GM21529 (cell line): ENCODE measurements at regions not wholly inside any gene's neighbourhood (a gene's known extent, or its start where the extent isn't known, plus 50 kb on each side); places are given as distances from the start of the nearest gene placed in this dataset.

Experiments used
- ATAC-seq: cut with Tn5 transposase; IDR thresholded peaks from one replicate; pipeline ENCODE4 v1.9.1; 2021; ENCODE audit not compliant: unreplicated experiment

DNA sequence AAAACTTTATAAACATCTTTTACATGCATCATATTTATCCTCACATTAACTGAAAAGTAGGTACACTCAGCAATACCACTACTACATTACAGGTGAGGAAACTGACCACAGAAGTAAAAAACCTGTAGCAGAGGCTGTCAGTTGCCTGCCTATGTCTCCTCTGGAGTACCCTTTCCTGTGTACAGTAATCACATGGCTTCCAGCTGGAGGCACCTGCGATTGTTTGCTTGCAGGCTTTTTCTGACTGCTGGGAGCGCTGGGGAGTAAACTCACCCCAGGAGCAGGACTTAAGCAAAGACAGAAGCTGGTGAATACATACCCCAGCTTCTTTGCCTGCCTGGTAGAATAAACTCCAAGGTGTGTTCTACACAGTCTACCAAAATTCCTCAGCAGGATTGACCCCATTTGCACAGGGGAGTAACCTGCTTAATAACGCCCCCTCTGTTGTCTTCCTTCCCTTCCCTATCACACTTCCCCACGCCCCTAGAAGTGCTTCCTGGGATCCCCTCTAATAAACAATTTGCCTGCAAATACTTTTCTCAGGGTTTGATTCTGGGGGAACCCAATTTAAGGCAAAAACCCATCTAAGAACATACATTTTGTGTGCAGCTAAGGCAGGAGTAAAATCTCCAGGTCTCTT is 138.9 kb downstream of the PTH2R start:
- no peak for ATAC-seq

DNA sequence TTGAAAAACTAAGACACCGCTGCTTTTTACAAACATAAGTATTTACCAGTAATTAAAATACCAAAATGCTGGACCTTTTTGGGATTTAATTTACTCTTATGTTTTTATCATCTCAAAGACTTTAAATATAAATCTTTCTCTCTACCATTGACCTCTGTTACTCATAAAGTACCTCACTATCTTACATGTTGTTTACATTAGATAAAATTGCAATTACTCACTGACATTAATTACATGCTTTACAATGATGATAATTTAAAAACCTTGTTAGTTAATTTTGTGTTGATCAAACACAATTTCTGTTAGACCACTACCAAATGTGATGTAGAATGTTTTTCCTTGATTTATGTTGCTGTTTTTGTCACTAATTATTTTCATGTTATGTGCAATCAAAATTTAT is 139.5 kb downstream of the PTH2R start:
- ATAC-seq = no peak

DNA sequence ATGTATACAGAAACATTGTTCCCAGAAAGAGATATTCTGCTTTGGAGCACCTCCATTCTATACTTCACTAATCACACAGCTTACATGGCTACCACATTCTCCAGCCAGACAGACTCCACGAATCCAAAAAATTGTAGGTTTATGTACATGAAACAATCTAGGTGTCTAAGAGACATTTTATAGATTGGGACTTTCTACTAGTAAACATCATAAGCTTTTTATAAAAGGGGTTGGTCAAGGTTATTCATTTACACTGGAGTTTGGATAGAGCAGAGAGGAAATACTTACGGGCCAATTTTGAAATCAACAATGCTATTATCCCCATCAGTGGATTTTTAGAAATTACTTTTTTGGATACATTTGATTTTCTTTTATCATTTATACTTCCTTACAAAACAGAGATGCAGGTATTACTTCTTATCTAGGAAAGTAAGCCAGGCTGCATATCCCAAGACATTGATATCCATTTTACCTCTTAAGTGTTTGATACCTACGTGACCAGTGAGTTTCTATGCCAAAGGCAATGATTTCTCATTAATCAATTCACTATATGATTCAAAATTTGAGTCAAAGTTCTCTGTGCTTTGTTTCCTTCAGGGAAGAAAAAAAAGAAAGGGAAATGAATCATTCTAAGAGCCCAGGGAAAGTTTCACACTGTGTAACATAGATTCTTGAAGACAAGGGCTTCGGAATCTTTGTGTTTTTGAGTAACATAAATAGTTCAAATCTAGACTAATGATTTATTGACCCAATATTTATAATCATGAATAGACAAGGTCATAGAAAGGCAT is 140.5 kb downstream of the PTH2R start:
- ATAC-seq = no peak

DNA sequence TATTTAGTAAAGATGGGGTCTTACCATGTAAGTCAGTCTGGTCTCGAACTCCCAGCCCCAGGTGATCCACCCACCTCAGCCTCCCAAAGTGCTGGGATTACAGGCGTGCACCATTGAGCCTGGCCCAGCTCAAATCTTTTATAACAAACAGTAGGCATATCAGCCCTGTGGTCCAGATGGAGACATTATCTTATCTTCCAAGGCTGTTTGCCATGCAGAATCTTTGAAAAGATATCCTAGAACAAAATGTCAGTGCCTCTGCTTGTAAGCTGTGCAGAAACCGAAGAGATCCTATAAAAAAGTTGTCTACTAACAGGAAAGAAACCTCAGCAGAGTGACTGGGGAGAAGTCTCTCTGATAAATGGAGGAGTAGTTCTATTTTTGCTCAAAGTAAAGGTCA is 142.1 kb downstream of the PTH2R start:
- no peak for ATAC-seq

DNA sequence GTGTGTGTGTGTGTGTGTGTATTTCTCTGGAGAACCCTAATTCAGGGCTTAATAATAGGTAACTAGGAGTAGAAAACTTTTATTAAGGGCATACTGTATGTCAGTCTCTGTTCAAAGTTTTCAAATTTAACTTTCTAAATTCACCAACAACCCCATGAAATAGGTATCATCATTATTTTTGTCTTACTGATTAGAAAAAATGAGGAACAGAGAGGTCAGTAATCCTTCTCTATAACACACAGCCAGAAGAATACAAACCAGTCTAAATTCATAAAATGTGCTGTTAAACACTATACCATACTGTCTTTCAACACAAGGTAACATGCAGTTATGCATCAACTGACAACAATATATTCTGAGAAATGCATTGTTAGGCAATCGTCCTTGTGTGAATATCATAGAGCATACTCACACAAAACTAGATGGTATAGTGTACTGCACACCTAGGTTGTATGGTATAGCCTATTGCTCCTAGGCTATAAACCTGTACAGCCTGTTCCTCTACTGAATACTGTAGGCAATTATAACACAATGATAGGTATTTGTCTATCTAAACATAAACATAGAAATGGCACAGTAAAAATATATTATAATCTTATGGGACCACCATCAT is 143.1 kb downstream of the PTH2R start:
- no peak for ATAC-seq

DNA sequence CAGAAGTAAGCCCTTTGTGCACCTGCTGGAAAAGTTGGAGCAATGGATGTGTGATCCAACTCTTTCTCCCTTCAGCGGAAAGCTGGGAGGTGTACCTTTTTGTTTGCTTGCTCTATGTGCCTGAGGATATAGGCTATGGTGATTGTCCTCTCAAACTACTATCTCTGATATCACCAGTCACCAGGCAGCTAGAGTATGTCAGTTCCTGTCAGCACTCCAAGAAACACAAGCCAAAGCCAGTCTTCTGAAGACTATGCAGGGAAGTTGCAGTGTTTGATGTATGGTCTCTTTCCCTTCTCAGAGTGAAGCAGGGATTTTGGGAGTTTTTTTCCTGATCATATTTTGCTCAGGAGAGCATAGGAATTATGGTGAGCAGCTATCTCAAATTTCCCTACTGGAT is 146.4 kb downstream of the PTH2R start:
- ATAC-seq = no peak

DNA sequence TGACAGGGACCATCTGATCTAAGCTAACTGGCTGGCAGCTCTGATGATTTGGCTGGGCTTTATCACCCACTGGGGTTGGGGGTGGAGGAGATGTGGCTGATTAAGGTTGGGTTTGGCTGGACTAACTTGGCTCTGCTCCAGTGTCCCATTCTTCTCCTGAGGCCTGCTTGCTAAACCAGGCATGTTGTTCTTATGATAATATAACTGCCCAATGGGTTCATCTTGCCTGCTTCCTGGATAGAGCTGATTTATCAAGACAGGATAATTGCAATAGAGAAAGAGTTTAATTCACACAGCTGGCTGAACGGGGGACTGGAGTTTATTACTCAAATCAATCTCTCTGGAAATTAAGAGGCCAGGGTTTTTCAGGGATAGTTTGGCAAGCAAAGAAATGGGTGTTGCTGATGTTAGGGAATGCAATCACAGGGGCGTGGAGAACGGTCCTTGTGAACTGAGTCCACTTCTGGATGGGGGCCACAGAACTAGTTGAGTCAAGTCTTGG is 150.4 kb downstream of the PTH2R start:
- ATAC-seq = no peak

DNA sequence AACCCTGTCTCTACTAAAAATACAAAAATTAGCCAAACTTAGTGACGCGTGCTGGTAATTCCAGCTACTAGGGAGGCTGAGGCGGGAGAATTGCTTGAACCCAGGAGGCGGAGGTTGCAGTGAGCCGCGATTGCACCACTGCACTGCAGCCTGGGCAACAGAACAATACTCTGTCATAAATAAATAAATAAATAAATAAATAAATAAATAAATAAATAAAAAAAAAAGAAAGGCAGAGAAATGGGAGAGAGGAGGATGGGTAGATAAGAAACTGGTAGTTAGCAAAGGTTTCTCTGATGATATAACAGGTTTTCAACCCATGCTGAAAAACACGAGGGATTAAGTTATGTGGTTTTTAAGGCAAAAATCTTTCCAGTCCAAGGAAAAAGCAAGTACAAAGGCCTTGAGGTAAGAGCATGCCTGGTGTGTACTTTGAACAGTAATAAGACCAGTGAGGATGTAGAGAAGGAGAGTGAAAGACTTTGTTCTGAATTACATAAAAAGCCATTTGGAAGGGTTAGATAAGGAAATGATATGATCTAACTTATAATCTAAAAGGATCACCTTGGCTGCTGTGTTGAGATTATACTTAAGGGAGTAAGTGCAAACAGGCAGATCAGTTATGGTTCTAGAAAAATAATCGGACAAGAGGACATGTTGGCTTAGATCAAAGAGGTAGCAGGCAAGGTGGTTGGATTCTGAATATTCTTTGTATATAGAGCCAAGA is 159.3 kb downstream of the PTH2R start:
- ATAC-seq = no peak

DNA sequence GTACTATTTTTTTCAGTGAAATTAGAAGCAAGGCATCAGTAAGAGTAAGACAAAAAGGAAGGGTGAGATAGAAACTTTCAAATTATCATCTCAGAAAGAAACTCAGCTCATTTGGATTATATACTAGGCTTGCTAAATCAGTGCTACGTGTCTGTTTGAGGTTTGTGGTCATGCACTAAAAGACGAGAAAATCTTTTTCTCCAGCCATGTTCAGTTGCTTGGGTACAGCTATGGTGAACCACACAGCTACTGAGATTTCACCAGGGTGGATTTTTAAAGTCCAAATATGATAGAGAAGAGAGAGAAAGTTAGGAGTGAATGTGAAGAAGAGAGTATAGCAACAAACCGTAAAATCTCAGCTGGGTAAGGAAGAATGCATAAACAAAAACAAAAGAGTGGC is 161.6 kb downstream of the PTH2R start:
- ATAC-seq = no peak

DNA sequence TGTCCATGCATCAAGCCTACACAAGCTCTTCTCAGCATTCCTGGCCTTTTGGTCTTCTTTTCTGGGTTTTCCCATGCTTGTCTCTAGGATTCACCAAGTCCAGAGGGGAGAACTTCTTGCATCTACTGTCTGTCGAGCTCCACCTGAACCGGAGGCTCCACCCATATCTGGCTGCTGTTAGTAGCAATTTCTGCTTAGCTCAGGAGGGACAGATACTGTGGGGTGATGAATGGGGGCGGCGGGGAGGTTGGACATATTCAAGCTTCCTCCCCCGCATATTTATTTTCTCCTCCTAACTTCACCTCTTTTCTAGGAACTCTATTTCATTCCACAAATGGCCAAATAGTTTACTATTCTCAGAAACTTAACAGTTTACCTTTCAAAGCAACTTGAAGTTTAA is 163.5 kb downstream of the PTH2R start:
- ATAC-seq = no peak

DNA sequence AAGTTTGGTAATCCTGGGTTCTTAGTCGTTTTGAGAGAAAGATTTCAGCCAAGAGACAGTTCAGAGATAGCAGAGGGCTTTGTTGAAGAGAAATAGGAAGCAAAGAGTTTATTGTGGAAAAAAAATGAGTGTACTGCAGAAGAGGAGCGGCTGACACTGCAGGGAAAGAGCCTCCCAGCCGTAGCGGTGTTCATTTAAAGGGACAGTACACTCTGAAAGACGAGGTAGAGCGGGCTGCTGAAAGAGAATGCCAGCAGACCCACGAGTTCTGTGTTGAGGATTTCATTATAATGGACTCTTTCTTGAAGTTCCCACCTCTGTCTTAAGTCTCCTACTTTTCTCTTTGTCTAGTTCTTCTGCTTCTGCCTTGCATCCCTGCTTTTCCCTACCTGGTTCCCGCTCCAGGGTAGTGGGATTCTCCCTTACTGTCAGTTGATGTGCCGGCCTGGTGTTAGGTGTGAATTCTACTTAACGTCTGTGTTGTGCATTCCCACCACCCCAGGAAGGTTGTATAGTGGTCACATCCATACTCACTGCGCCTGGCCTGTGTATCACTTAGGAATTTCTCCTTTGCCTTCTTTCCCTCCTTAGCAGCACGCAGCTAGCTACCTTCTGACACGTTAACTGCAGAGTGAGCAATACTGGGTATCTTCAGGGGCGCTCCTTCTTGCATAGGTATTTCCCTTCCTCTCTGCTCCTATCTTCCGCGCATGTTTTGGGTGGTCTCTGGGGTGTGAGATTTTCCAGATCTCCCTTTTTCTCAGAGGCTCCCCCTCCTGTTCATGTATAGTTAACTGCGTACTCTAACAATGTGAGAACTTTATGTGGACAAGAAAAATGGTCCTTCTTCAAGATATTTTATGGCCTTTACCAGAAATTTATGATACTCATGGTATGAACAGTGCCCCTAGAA is 164.5 kb downstream of the PTH2R start:
- no peak for ATAC-seq

DNA sequence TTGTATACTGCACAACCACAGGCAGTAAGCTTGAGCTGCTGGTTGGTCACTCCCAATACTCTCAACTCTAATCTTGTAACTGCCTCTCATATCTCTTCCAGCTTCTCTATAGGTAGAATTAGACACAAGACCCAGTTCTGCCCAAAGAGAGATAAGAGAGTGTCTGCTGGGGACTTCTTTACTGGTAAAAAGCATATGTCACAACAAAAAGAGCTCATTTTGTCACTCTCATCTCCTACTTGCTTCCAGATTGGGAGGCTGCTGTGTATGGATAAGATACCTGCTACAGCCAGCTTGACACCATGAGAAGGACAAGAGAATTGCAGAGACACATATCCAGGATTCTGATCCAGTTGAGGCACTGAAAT is 165.2 kb downstream of the PTH2R start:
- no peak for ATAC-seq

DNA sequence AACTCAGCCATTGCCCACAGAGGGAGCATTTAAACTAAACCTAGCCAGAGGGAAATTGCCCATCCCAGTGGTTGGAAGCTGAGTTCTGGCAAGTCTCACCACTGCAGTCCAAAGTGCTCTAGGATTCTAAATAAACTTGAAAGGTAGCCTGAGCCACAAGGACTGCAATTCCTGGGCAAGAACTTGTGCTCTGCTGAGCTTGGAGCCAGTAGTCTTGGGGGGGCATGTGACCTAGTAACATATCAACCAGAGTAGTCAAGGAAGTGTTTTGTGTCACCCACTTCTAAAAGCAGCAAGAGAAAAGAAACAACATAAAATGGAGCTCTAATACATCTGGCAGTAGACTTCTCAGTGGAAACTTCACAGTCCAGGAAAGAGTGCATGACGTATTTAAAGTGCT is 167.0 kb downstream of the PTH2R start:
- no peak for ATAC-seq

DNA sequence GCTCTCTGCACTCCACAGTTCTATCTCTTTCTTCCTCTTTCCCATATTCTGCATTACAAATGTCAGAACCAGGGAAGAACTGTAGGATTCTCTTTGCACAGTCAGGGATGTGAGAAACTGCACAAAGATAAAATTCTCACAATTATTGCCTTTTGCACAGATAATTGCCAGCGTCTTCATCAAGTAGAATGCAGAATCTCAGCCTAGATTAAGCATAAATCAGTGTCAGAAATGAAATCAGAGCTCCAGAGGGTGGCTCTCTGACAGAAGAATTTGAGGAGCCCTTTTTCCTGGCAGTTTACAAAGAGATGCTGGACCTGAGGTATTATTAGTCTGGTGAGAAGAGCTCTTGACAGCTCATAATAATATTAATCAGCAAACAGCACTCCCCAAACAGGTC is 173.1 kb downstream of the PTH2R start:
- ATAC-seq = no peak

DNA sequence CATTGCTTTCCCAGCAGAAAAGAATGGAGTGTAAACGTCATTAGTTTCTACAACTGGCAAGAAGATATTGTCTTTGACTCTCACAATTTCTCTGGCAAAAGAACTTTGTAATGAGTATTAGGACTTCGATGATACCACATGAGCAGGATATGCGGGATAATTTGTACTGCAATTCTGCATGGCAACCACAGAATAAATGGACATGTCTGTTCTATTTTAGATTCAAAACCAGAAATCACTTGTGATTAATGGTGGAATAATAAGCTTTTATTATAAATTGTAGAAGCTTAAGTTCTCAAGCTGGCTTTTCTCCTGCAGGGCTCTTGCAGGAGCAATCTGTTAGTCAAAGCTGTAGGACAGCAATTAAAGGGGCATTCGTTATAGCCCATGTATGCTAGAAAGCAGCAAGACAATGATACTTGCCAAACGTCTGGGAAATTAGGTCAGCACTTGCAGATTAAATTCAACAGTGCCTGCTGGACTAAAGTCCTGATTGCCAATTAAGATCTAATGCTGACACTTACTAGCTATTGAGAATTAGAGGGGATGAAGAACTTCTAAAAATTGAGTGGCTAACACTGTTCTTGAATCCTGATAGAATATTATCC is 177.9 kb downstream of the PTH2R start:
- no peak for ATAC-seq

DNA sequence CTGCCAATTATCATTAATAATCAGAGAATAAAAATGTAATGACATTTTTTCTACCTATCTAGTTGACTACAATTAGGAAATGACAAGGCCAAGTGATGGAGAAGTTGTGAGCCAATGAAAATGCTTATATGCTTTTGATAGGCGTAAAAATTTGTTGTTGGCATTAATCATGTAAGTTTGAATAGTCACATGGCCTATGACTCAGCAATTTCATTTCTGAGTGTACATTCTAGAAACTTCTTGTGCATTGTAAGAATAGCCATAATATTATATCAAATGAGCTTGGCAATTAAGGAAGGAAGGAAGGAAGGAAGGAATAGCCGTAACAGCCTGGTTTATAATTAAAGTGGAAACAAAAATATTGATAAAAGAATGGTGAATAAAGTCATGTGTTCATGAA is 179.9 kb downstream of the PTH2R start:
- ATAC-seq = no peak

DNA sequence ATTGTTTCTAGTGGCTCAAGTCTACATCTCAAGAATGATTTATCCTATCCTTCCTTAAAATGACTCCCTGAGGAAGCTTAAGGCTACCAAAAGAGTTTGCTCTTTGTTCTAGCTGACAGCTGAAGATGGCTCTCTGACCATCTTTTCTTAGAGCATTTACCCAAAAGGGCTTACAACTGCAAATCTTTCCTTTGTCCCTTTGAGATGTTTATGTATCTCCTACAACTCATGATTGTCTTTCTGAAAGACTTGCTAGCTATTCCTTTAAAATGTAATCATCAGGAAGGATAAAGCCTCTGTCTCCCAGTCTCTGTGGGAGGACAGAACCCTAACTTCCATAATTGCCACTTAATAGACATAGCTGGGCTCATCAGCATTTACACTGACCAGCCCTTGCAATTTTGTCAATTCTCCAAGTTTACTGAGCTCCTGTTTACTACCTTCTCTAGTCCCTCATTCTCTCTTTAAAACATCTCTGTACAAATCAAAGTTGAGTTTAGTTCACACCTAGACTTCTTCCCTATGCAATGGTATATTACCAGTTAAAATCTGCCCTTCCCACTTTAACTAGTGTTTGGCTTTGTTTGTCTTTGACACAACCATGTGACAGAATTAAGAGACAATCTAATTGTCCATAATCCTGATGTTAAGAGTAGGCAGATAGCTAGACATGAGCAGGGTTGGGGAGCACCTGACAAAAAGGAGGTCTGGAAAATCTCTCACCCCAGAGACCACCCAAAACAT is 188.2 kb downstream of the PTH2R start:
- no peak for ATAC-seq

DNA sequence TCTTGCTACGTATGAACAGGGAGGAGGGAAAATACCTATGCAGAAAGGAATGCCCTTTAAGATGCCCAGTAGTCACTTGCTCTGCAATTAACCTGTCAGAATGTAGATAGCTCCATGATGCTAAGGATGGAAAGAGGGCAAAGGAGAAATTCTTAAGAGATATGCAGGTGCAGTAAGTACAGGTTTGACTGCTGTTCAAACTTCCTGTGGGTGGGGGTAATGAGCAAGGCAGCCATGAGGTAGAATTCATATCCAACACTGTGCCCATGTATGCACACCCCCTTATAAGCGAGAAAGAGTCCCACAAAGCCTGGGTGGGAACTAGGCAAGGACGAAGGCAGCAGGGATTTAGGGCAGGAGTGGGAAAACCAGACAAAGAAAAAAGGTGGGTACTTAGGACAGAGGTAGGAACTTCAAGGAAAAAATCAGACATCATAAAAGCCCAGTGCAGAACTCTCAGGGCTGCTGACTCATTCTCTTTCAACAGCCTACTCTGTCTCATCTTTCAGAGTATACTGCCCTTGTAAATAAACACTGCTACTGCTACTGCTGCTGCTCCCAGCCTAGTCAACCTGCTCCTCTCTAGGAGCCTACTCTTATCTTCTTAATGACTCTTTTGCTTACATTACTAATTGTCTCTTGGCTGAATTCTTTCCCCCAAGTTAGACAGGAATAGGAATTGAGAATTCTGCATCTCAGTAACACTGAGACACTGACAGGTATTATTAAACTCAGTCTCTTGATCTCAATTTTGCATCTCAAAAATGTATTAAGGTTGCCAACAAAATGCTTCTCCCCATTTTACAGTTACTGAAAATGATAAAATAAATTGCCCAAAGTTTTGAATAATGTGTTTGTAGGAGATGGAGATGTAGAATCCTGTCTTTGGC is 189.0 kb downstream of the PTH2R start:
- no peak for ATAC-seq
